Kidney epithelial cell (primary cell): ENCODE measurements at regions not wholly inside any gene's neighbourhood (a gene's known extent, or its start where the extent isn't known, plus 50 kb on each side); places are given as distances from the start of the nearest gene placed in this dataset.

Experiments used
- DNase-seq: peaks from one replicate; pipeline ENCODE4 v3.0.0-alpha.2; 2010; ENCODE audit warnings: low read depth
- H3K27me3 ChIP-seq: 2 replicates; pipeline ENCODE4 v1.6.0; 2011; ENCODE audit warnings: low read length; ENCODE audit not compliant: control insufficient read depth, insufficient read depth
- H3K36me3 ChIP-seq: 2 replicates; pipeline ENCODE4 v1.5.1; 2011; ENCODE audit warnings: low read length; ENCODE audit not compliant: control insufficient read depth, insufficient read depth
- H3K4me3 ChIP-seq: 2 replicates; pipeline ENCODE4 v1.5.1; 2011; ENCODE audit warnings: low read depth, mild to moderate bottlenecking, control low read depth, low read length
- CTCF ChIP-seq: IDR thresholded peaks from 2 replicates; pipeline ENCODE4 v1.5.1; 2011; ENCODE audit warnings: mild to moderate bottlenecking, moderate library complexity, low read length, control low read depth, inconsistent platforms; ENCODE audit not compliant: insufficient read depth, poor library complexity, severe bottlenecking

GRCh38 chr20:50287512-50287911 is 96.9 kb downstream of the CEBPB start:
- no peak for DNase-seq
- Histone ChIP-seq H3K27me3 (no peaks in the 10 kb centered on the region), H3K4me3 (no peak overlapping the region), H3K36me3 (no peaks in the 10 kb centered on the region)
- TF ChIP-seq CTCF: no peak

- no peak for DNase-seq
- no peak overlapping the region for H3K4me3 ChIP-seq
- H3K27me3 ChIP-seq: no peaks in the 10 kb centered on the region
- TF ChIP-seq CTCF: no peak
- H3K36me3 ChIP-seq: no peaks in the 10 kb centered on the region
These were observed 97.5 kb downstream of the CEBPB start for GRCh38 chr20:50288128-50288623.

GRCh38 chr20:50289581-50289980 is 99.0 kb downstream of the CEBPB start:
- no peak for TF ChIP-seq CTCF
- no peak for DNase-seq
- no peaks in the 10 kb centered on the region for H3K36me3 ChIP-seq
- H3K27me3 ChIP-seq: no peaks in the 10 kb centered on the region
- H3K4me3 ChIP-seq: no peak overlapping the region

- Histone ChIP-seq H3K4me3 (no peak overlapping the region), H3K36me3 (no peaks in the 10 kb centered on the region), H3K27me3 (no peaks in the 10 kb centered on the region)
- TF ChIP-seq CTCF: no peak
- DNase-seq: no peak
These were observed 99.5 kb downstream of the CEBPB start for GRCh38 chr20:50290112-50290511.

- no peak for DNase-seq
- no peak overlapping the region for H3K4me3 ChIP-seq
- TF ChIP-seq CTCF: no peak
- H3K27me3 ChIP-seq: no peaks in the 10 kb centered on the region
- no peaks in the 10 kb centered on the region for H3K36me3 ChIP-seq
These were observed 100.2 kb downstream of the CEBPB start for GRCh38 chr20:50290808-50291207.

- Histone ChIP-seq H3K36me3 (no peaks in the 10 kb centered on the region), H3K27me3 (no peaks in the 10 kb centered on the region), H3K4me3 (no peak overlapping the region)
- TF ChIP-seq CTCF: no peak
- no peak for DNase-seq
These were observed 100.8 kb downstream of the CEBPB start for GRCh38 chr20:50291254-50292078.
